HepG2 (cell line): ENCODE measurements at regions not wholly inside any gene's neighbourhood (a gene's known extent, or its start where the extent isn't known, plus 50 kb on each side); places are given as distances from the start of the nearest gene placed in this dataset.

ENCODE experiments used
- ATAC-seq: fragments of 200-7000 bp; cut with Tn5 transposase; 3 replicates; pipeline ENCODE4 v1.9.1; 2020; ENCODE audit warnings: mild to moderate bottlenecking, moderate library complexity
- BruUV-seq: library from RNA; stranded (reverse); fragments of 400-500 nt; replicated peaks from 2 replicates; lab custom pipeline; 2021; lab: Mats Ljungman, UMichigan
- CTCF ChIA-PET: fragments of 300-600 bp; formaldehyde crosslinking; extraction: SDS; loops from one replicate; lab custom pipeline; 2021; ENCODE audit warnings: low total read pairs, inconsistent platforms, low intra/inter-chr PET ratio; lab: Yijun Ruan, JAX
- POLR2A ChIA-PET: fragments of 350-600 bp; sonication (Branson Sonifier 250); formaldehyde crosslinking; loops from one replicate; lab custom pipeline; 2020; ENCODE audit warnings: antibody characterized with exemption, inconsistent platforms; lab: Yijun Ruan, JAX
- DNase-seq: peaks from one replicate; pipeline ENCODE4 v3.0.0-alpha.2; 2015; ENCODE audit warnings: low spot score
- FAIRE-seq: peaks from 3 replicates; lab custom pipeline; 2011; peaks lifted over from hg19 to GRCh38; lab: Jason Lieb, UNC
- H2AFZ ChIP-seq: one replicate; pipeline ENCODE4 v1.6.1; 2011; ENCODE audit warnings: low read length, inconsistent platforms
- H3K27ac ChIP-seq: fragments of 300-600 bp; 3 replicates; pipeline ENCODE4 v1.8.0; 2011; ENCODE audit warnings: mixed run types, mild to moderate bottlenecking, mixed read lengths, low read length, inconsistent platforms; ENCODE audit not compliant: insufficient read depth; ENCODE audit errors: extremely low read length
- H3K27me3 ChIP-seq, 2 experiments: fragments of 200-600 bp in 1 of 2; 2 replicates in 1 of 2; 3 replicates in 1 of 2; pipeline versions ENCODE4 v1.6.0 to v1.8.0; 2011; ENCODE audit warnings: low read length in 2 of 2, mild to moderate bottlenecking in 2 of 2, moderate library complexity in 2 of 2, inconsistent platforms in 1 of 2; ENCODE audit not compliant: insufficient read depth in 2 of 2, control insufficient read depth in 1 of 2
- H3K36me3 ChIP-seq, 2 experiments: fragments of 200-600 bp in 1 of 2; replicated peaks in 1 of 2; 2 replicates in 1 of 2; 3 replicates in 1 of 2; pipeline versions ENCODE4 v1.5.1 to v1.8.0; 2011; ENCODE audit warnings: low read length in 2 of 2, inconsistent platforms in 1 of 2; ENCODE audit not compliant: insufficient read depth in 2 of 2, control insufficient read depth in 1 of 2
- H3K4me1 ChIP-seq: 2 replicates; pipeline ENCODE4 v1.5.1; 2012; ENCODE audit warnings: low read length, inconsistent platforms; ENCODE audit not compliant: insufficient read depth
- H3K4me2 ChIP-seq: 2 replicates; pipeline ENCODE4 v1.6.0; 2011; ENCODE audit warnings: low read depth, low read length, inconsistent platforms
- H3K4me3 ChIP-seq, 3 experiments: fragments of 200-600 bp in 1 of 3; sonication (generic), shearing (Covaris generic) in 1 of 3; replicated peaks in 1 of 3; 2 replicates each; pipeline ENCODE4 v1.5.1; 2011 to 2016; ENCODE audit warnings: low read length in 3 of 3, inconsistent platforms in 2 of 3, low read depth in 2 of 3, mild to moderate bottlenecking in 2 of 3, control low read depth in 1 of 3, mixed read lengths in 1 of 3; ENCODE audit not compliant: insufficient read depth in 1 of 3
- H3K79me2 ChIP-seq: one replicate; pipeline ENCODE4 v1.6.1; 2011; ENCODE audit warnings: low read length, inconsistent platforms; ENCODE audit not compliant: insufficient read depth
- H3K9ac ChIP-seq: 2 replicates; pipeline ENCODE4 v1.6.0; 2011; ENCODE audit warnings: mild to moderate bottlenecking, low read depth, low read length, inconsistent platforms; ENCODE audit not compliant: insufficient read depth
- H3K9me3 ChIP-seq: 2 replicates; pipeline ENCODE4 v1.5.1; 2012; ENCODE audit warnings: mild to moderate bottlenecking, low read length
- H4K20me1 ChIP-seq: 2 replicates; pipeline ENCODE4 v1.6.0; 2011; ENCODE audit warnings: inconsistent platforms, mild to moderate bottlenecking, low read length, moderate library complexity; ENCODE audit not compliant: insufficient read depth
- ARNT2 ChIP-seq: sonication (generic); formaldehyde crosslinking; IDR thresholded peaks from 2 replicates; pipeline ENCODE4 v1.8.0; 2022; ENCODE audit warnings: mild to moderate bottlenecking, low read depth, missing genetic modification reagents, moderate library complexity
- POGK ChIP-seq: sonication (generic); formaldehyde crosslinking; conservative IDR thresholded peaks from 2 replicates; pipeline ENCODE4 v1.8.0; 2022; ENCODE audit warnings: mild to moderate bottlenecking, moderate library complexity, missing genetic modification reagents
- ZFP62 ChIP-seq: sonication (generic); formaldehyde crosslinking; IDR thresholded peaks from 2 replicates; pipeline ENCODE4 v1.4.0; 2020; ENCODE audit warnings: missing genetic modification reagents
- ZNF256 ChIP-seq: sonication (generic); formaldehyde crosslinking; conservative IDR thresholded peaks from 2 replicates; pipeline ENCODE4 v1.4.0; 2020; ENCODE audit warnings: missing genetic modification reagents
- ZNF280D ChIP-seq: sonication (generic); formaldehyde crosslinking; IDR thresholded peaks from 2 replicates; pipeline ENCODE4 v1.5.1; 2020; ENCODE audit warnings: mild to moderate bottlenecking, missing genetic modification reagents
- ZZZ3 ChIP-seq: sonication (generic); formaldehyde crosslinking; IDR thresholded peaks from 2 replicates; pipeline ENCODE4 v1.4.0; 2020; ENCODE audit warnings: missing genetic modification reagents, mild to moderate bottlenecking, borderline replicate concordance
- WGBS: methylation state at CpG from one replicate; pipeline ENCODE4 v1.1.6; 2017; ENCODE audit warnings: low lambda C conversion rate; 5-methylcytosine and 5-hydroxymethylcytosine counted together
- in situ Hi-C: cut with HindIII; loops from 2 replicates; pipeline ENCODE4 v1.10.0; 2017; ENCODE audit warnings: low pct_unique_long_range_greater_than_20kb; ENCODE audit not compliant: extremely low pct_ligation_motif_present
- intact Hi-C: fragments of 100-400 bp; cut with micrococcal nuclease; formaldehyde crosslinking; loops from one replicate; pipeline ENCODE4 v1.10.0; 2022; ENCODE audit not compliant: unreplicated experiment
- TF ChIP-seq, protein P1 (sequence below): sonication (generic); formaldehyde crosslinking; IDR thresholded peaks from 2 replicates; pipeline ENCODE4 v1.4.0; 2020; ENCODE audit warnings: missing genetic modification reagents

GRCh38 chr10:29186221-29186620, 102.6 kb upstream of the LYZL1 start:
- Histone ChIP-seq H3K9me3 (no peaks in the 10 kb centered on the region), H3K4me1 (no peaks in the 10 kb centered on the region), H2AFZ (no peak overlapping the region), H3K79me2 (no peaks in the 10 kb centered on the region), H3K27me3 (peaks cover 3 to 5% of the 10 kb centered on the region in 2 experiments; a peak in 1 of 5 replicates), H3K9ac (no peak overlapping the region), H4K20me1 (no peaks in the 10 kb centered on the region), H3K4me3 (no peak overlapping the region), H3K4me2 (no peak overlapping the region), H3K36me3 (no peaks in the 10 kb centered on the region), H3K27ac (no peak overlapping the region)
- no peak for TF ChIP-seq ZNF280D (CRISPR knock-in tag)
- TF ChIP-seq ZNF256 (CRISPR knock-in tag): no peak
- no peak for TF ChIP-seq ZFP62
- TF ChIP-seq POGK (CRISPR knock-in tag): no peak
- TF ChIP-seq ZZZ3: no peak
- no peak for TF ChIP-seq ARNT2 (CRISPR knock-in tag)
- TF ChIP-seq, protein P1, sequence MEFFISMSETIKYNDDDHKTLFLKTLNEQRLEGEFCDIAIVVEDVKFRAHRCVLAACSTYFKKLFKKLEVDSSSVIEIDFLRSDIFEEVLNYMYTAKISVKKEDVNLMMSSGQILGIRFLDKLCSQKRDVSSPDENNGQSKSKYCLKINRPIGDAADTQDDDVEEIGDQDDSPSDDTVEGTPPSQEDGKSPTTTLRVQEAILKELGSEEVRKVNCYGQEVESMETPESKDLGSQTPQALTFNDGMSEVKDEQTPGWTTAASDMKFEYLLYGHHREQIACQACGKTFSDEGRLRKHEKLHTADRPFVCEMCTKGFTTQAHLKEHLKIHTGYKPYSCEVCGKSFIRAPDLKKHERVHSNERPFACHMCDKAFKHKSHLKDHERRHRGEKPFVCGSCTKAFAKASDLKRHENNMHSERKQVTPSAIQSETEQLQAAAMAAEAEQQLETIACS (CRISPR knock-in tag): no peak
- POLR2A ChIA-PET: no interaction called here
- CTCF ChIA-PET: no interaction called here
- DNase-seq (no peak), ATAC-seq (no peak), FAIRE-seq (no peak)
- WGBS: 71% methylated on average over 3 of the region's 3 CpGs
- intact Hi-C loops: loop anchor here (5.0 kb wide), 1 partner anchor 676 kb away; no protein-coding TSS in a partner anchor
- BruUV-seq: no TSS peak
- in situ Hi-C loops: no loop called here
